Esophagus muscularis mucosa (tissue), 4 donors: ENCODE measurements at regions not wholly inside any gene's neighbourhood (a gene's known extent, or its start where the extent isn't known, plus 50 kb on each side); places are given as distances from the start of the nearest gene placed in this dataset.

Experiments
- EP300 ChIP-seq: sonication (generic); formaldehyde crosslinking; IDR thresholded peaks from one replicate; pipeline ENCODE4 v1.6.1; 2017; ENCODE audit warnings: antibody characterized with exemption
- POLR2A ChIP-seq: fragments of 450-650 bp; IDR thresholded peaks from one replicate; pipeline ENCODE4 v1.6.1; 2017; ENCODE audit warnings: antibody characterized with exemption, moderate library complexity, mild to moderate bottlenecking, low read depth
- POLR2AphosphoS5 ChIP-seq, 2 donors: sonication (generic); formaldehyde crosslinking; IDR thresholded peaks; one replicate each; pipeline ENCODE4 v1.6.1; 2017; ENCODE audit warnings: antibody characterized with exemption in 2 of 2
- TF ChIP-seq, protein P1 (sequence below), 3 experiments: fragments of 200-600 bp in 2 of 3; fragments of 450-650 bp in 1 of 3; sonication (generic) in 2 of 3; IDR thresholded peaks; one replicate each; pipeline ENCODE4 v1.5.1; 2017 to 2019; ENCODE audit warnings: antibody characterized with exemption in 3 of 3, mild to moderate bottlenecking in 2 of 3, moderate library complexity in 1 of 3

GRCh38 chr11:15845261-15845660 lies 511.1 kb downstream of the SOX6 start:
- TF ChIP-seq, protein P1, sequence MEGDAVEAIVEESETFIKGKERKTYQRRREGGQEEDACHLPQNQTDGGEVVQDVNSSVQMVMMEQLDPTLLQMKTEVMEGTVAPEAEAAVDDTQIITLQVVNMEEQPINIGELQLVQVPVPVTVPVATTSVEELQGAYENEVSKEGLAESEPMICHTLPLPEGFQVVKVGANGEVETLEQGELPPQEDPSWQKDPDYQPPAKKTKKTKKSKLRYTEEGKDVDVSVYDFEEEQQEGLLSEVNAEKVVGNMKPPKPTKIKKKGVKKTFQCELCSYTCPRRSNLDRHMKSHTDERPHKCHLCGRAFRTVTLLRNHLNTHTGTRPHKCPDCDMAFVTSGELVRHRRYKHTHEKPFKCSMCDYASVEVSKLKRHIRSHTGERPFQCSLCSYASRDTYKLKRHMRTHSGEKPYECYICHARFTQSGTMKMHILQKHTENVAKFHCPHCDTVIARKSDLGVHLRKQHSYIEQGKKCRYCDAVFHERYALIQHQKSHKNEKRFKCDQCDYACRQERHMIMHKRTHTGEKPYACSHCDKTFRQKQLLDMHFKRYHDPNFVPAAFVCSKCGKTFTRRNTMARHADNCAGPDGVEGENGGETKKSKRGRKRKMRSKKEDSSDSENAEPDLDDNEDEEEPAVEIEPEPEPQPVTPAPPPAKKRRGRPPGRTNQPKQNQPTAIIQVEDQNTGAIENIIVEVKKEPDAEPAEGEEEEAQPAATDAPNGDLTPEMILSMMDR (IDR thresholded peaks at IDR 0.05): no peak
- no peak for TF ChIP-seq EP300
- no peak for TF ChIP-seq POLR2AphosphoS5 (IDR thresholded peaks at IDR 0.05)
- no peak for TF ChIP-seq POLR2A
